Peyer's patch (tissue), 4 donors: ENCODE measurements at regions not wholly inside any gene's neighbourhood (a gene's known extent, or its start where the extent isn't known, plus 50 kb on each side); places are given as distances from the start of the nearest gene placed in this dataset.

Experiments used
- DNase-seq, 3 donors: peaks; one replicate each; pipeline ENCODE4 v3.0.0-alpha.2; 2017 to 2019
- H3K27ac ChIP-seq, 4 donors: fragments of 200-600 bp; sonication (generic); one replicate each; pipeline ENCODE4 v1.5.1; 2016 to 2019
- H3K27me3 ChIP-seq, 2 donors: fragments of 200-600 bp; sonication (generic); one replicate each; pipeline ENCODE4 v1.5.1; 2019
- H3K36me3 ChIP-seq, 3 donors: fragments of 200-600 bp; sonication (generic); one replicate each; pipeline ENCODE4 v1.5.1; 2016 to 2019
- H3K4me1 ChIP-seq, 4 donors: fragments of 200-600 bp; sonication (generic); one replicate each; pipeline ENCODE4 v1.5.1; 2016 to 2019
- H3K4me3 ChIP-seq, 4 donors: fragments of 200-600 bp; sonication (generic); 1 replicate in 3 of 4; 2 replicates in 1 of 4; pipeline ENCODE4 v1.5.1; 2016 to 2019; ENCODE audit warnings: mild to moderate bottlenecking in 1 of 4
- H3K9me3 ChIP-seq, 4 donors: fragments of 200-600 bp; sonication (generic); one replicate each; pipeline ENCODE4 v1.5.1; 2016 to 2019; ENCODE audit warnings: mild to moderate bottlenecking in 1 of 4
- POLR2A ChIP-seq, 2 donors: fragments of 450-650 bp; IDR thresholded peaks; one replicate each; pipeline ENCODE4 v1.5.1; 2017; ENCODE audit warnings: antibody characterized with exemption in 2 of 2, mild to moderate bottlenecking in 2 of 2, moderate library complexity in 2 of 2
- TF ChIP-seq, protein P1 (sequence below), 6 experiments: fragments of 450-650 bp in 4 of 6; fragments of 200-600 bp in 2 of 6; sonication (generic) in 1 of 6; IDR thresholded peaks; one replicate each; pipeline ENCODE4 v1.5.1; 2017 to 2019; ENCODE audit warnings: antibody characterized with exemption in 6 of 6, mild to moderate bottlenecking in 3 of 6, moderate library complexity in 1 of 6

DNA sequence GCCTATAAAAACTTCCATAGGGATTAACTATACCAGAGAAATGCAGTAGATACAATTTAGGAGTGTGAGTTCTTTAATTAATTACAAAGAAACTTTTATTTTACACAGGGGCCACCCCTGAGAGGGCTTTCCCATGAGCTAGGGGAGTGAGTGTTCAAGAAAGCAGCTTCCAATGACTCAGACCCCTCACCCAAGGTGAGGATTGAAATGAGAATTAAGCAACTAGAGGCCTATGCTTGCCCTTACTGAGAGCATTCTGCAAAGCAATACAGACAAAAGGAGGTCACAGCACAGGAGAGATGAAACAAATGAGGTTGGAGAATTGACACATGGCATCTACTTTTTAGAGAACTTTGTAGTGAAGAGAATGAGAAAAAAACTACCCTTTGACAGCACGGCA, 301.8 kb downstream of the WDR11 start:
- Histone ChIP-seq H3K27me3 (no peaks in the 10 kb centered on the region), H3K4me3 (no peak overlapping the region), H3K4me1 (peaks cover 0 to 2% (median 0%) of the 10 kb centered on the region in 4 donors), H3K36me3 (no peaks in the 10 kb centered on the region), H3K9me3 (no peaks in the 10 kb centered on the region), H3K27ac (no peak overlapping the region)
- TF ChIP-seq, protein P1, sequence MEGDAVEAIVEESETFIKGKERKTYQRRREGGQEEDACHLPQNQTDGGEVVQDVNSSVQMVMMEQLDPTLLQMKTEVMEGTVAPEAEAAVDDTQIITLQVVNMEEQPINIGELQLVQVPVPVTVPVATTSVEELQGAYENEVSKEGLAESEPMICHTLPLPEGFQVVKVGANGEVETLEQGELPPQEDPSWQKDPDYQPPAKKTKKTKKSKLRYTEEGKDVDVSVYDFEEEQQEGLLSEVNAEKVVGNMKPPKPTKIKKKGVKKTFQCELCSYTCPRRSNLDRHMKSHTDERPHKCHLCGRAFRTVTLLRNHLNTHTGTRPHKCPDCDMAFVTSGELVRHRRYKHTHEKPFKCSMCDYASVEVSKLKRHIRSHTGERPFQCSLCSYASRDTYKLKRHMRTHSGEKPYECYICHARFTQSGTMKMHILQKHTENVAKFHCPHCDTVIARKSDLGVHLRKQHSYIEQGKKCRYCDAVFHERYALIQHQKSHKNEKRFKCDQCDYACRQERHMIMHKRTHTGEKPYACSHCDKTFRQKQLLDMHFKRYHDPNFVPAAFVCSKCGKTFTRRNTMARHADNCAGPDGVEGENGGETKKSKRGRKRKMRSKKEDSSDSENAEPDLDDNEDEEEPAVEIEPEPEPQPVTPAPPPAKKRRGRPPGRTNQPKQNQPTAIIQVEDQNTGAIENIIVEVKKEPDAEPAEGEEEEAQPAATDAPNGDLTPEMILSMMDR (IDR thresholded peaks at IDR 0.05): no peak
- no peak for TF ChIP-seq POLR2A (IDR thresholded peaks at IDR 0.05)
- no peak for DNase-seq

DNA sequence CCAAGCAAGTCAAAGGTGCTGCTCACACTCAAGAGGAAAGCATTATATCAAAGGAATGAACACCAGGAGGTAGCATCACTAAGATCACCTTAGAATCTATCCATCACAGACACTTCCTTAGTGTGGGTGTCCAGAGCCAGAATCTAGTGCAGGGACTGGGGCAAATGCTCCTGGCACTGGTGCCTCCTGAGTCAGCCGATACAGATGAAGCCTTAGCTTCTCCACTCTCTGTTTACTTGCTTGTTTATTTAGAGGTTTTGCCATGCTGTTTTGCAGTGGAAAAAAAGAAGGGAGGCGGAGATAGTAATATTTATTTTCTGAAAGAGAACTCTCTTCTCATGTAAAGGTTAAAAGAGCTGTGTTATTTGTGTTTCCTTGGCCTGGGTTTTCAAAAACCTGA, 303.1 kb downstream of the WDR11 start:
- Histone ChIP-seq H3K9me3 (no peaks in the 10 kb centered on the region), H3K4me1 (peaks cover 0 to 16% (median 0%) of the 10 kb centered on the region in 4 donors), H3K27ac (no peak overlapping the region), H3K36me3 (no peaks in the 10 kb centered on the region), H3K27me3 (no peaks in the 10 kb centered on the region), H3K4me3 (no peak overlapping the region)
- DNase-seq: no peak
- TF ChIP-seq, protein P1 (IDR thresholded peaks at IDR 0.05): no peak
- TF ChIP-seq POLR2A (IDR thresholded peaks at IDR 0.05): no peak

DNA sequence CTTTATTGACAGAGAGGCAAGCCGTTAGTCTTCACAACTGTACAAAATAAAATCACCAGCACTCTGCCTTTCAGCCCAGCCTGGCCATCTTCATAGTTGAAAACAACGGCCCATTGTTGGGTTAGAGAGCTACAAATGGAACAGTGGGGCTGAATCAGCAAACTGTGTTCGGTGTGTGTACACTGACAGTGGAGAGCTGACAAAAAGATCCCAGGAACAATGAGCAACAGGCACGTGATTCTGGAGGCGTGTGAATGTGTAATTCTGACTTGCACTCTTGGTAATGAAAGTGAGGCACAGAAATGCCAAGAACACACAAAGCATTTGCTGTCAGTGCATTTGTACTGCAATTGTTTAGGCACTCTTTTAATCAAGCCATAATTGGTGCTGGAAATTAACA, 303.7 kb downstream of the WDR11 start:
- DNase-seq: no peak
- Histone ChIP-seq H3K4me3 (no peak overlapping the region), H3K4me1 (peaks cover 0 to 17% (median 0%) of the 10 kb centered on the region in 4 donors), H3K9me3 (no peaks in the 10 kb centered on the region), H3K36me3 (no peaks in the 10 kb centered on the region), H3K27me3 (no peaks in the 10 kb centered on the region), H3K27ac (no peak overlapping the region)
- TF ChIP-seq, protein P1 (IDR thresholded peaks at IDR 0.05): no peak
- no peak for TF ChIP-seq POLR2A (IDR thresholded peaks at IDR 0.05)

DNA sequence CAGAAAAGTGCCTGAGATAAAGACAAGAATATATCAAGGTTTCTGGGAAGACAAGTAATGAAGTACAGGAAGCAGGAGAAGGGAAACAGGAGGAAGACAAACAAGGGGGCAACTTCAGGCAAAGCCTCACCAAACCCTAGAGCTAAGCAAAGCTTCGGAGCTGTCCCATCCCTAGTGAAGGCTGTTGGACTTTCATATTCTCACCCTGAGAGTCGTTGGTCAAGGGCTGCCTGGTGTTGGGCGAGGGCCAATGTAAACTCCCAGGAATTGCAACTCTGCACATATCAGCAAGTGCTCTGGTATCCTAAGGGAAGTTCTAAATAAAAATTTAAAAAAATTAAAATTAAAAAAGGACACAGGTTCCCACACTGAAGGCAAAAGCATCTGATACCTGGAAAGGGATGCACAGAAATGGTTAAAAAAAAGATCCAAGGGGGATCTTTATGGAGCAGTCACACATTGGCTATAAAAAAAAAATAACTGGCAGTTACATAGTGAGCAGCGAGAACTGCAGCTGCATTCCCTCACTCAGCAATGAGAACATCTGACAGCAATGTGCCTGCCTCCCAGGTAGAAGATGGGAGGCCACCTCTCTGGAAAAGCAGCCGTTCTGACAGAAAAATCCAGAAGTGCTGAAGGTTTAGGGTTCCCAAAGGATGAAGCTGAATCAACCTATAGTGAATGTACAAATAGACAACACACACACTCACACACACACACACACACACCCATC, 304.7 kb downstream of the WDR11 start:
- TF ChIP-seq POLR2A (IDR thresholded peaks at IDR 0.05): no peak
- TF ChIP-seq, protein P1 (IDR thresholded peaks at IDR 0.05): no peak
- Histone ChIP-seq H3K4me1 (peaks cover 0 to 17% (median 0%) of the 10 kb centered on the region in 4 donors), H3K36me3 (no peaks in the 10 kb centered on the region), H3K9me3 (no peaks in the 10 kb centered on the region), H3K27me3 (no peaks in the 10 kb centered on the region), H3K4me3 (no peak overlapping the region), H3K27ac (no peak overlapping the region)
- peak in 2 of 3 donors; percentile 56 to 65 for DNase-seq

DNA sequence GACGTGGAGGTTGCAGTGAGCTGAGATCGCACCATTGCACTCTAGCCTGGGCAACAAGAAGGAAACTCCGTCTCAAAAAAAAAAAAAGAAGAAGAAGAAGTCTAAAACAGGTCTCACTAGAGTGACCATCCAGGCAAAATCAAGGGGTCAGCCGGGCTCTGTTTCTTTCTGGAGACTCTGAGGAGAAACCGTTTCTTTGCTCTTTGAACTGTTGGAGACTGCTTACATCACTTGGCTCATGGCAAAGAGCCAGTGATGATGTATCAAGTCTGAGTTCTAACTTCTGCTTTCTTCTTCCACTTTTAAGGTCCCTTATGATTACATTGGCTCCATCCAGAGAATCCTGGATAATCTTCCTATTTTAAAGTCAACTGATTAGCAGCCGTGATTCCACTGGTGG, 306.8 kb downstream of the WDR11 start:
- peaks cover 0 to 17% (median 0%) of the 10 kb centered on the region in 4 donors for H3K4me1 ChIP-seq
- TF ChIP-seq, protein P1 (IDR thresholded peaks at IDR 0.05): no peak
- TF ChIP-seq POLR2A (IDR thresholded peaks at IDR 0.05): no peak
- H3K27me3 ChIP-seq: no peaks in the 10 kb centered on the region
- peak in 1 of 3 donors; percentile 72 for DNase-seq
- H3K4me3 ChIP-seq: no peak overlapping the region
- no peaks in the 10 kb centered on the region for H3K36me3 ChIP-seq
- no peaks in the 10 kb centered on the region for H3K9me3 ChIP-seq
- no peak overlapping the region for H3K27ac ChIP-seq
